ENCODE measurements at regions not wholly inside any gene's neighbourhood (a gene's known extent, or its start where the extent isn't known, plus 50 kb on each side); places are given as distances from the start of the nearest gene placed in this dataset.

DNA sequence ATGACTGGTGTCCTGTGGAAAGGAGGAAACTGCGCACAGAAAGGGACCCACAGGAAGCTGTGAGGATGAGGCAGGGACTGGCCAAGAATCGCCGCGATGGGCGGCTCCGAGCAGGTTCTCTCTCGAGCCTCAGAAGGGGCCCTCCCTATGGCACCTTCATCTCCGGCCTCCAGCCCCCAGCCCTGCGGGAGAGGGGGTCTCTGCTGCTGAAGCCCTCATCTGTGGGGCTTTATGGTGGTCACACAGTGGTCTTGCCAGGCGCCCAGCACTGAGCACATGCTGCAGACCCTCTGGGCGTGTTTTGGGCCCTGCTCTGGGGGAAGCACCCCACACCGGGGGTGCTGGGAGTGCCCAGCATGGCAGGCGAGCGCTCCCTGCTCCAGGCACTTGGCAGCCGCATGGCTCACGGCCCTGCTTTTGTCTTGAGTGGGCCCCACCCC is 86.6 kb upstream of the ACTRT2 start:
- TF ChIP-seq, protein P1, sequence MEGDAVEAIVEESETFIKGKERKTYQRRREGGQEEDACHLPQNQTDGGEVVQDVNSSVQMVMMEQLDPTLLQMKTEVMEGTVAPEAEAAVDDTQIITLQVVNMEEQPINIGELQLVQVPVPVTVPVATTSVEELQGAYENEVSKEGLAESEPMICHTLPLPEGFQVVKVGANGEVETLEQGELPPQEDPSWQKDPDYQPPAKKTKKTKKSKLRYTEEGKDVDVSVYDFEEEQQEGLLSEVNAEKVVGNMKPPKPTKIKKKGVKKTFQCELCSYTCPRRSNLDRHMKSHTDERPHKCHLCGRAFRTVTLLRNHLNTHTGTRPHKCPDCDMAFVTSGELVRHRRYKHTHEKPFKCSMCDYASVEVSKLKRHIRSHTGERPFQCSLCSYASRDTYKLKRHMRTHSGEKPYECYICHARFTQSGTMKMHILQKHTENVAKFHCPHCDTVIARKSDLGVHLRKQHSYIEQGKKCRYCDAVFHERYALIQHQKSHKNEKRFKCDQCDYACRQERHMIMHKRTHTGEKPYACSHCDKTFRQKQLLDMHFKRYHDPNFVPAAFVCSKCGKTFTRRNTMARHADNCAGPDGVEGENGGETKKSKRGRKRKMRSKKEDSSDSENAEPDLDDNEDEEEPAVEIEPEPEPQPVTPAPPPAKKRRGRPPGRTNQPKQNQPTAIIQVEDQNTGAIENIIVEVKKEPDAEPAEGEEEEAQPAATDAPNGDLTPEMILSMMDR (IDR thresholded peaks at IDR 0.05; ENCODE audit: low read depth, low read length): no peak
- no peak for TF ChIP-seq POLR2A (IDR thresholded peaks at IDR 0.05; ENCODE audit: extremely low read depth, insufficient read length)
- no peak for TF ChIP-seq MYC (IDR thresholded peaks at IDR 0.05; ENCODE audit: low read depth, low read length)
- TF ChIP-seq, protein P2, sequence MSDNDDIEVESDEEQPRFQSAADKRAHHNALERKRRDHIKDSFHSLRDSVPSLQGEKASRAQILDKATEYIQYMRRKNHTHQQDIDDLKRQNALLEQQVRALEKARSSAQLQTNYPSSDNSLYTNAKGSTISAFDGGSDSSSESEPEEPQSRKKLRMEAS (IDR thresholded peaks at IDR 0.05; ENCODE audit: low read depth, low read length): no peak
